ENCODE measurements at regions not wholly inside any gene's neighbourhood (a gene's known extent, or its start where the extent isn't known, plus 50 kb on each side); places are given as distances from the start of the nearest gene placed in this dataset.

DNA sequence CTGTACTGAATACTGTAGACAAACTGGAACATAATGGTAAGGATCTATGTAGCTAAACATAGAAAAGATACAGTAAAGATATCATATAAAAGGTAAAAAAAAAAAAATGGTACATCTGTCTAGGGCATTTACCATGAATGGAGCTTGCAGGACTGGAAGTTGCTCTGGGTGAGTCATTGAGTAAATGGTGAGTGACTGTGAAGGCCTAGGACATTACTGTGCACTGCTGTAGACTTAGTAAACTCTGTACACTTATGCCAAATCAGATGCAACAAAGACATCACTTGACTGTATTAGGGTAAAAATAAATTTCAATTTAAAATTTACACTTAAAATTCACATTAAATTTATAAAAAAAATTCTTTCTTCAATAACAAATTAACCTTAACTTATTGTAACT, 281.3 kb upstream of the LMCD1 start:
- H3K9ac ChIP-seq (ENCODE audit: low read depth in 1 of 2, low read length in 2 of 2) = no peak overlapping the region
- DNase-seq (ENCODE audit: low spot score) = no peak
- no peak overlapping the region for H3K4me3 ChIP-seq (ENCODE audit: low read depth in 1 of 3, low read length in 3 of 3)
- no peak for TF ChIP-seq YY1 (IDR thresholded peaks at IDR 0.05)
- TF ChIP-seq EGR1 (IDR thresholded peaks at IDR 0.05; ENCODE audit: low read depth in 2 of 2) = no peak
- TF ChIP-seq, protein P1, sequence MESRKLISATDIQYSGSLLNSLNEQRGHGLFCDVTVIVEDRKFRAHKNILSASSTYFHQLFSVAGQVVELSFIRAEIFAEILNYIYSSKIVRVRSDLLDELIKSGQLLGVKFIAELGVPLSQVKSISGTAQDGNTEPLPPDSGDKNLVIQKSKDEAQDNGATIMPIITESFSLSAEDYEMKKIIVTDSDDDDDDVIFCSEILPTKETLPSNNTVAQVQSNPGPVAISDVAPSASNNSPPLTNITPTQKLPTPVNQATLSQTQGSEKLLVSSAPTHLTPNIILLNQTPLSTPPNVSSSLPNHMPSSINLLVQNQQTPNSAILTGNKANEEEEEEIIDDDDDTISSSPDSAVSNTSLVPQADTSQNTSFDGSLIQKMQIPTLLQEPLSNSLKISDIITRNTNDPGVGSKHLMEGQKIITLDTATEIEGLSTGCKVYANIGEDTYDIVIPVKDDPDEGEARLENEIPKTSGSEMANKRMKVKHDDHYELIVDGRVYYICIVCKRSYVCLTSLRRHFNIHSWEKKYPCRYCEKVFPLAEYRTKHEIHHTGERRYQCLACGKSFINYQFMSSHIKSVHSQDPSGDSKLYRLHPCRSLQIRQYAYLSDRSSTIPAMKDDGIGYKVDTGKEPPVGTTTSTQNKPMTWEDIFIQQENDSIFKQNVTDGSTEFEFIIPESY (IDR thresholded peaks at IDR 0.05) = no peak
- TF ChIP-seq RAD21 (IDR thresholded peaks at IDR 0.05) = no peak
- TF ChIP-seq HNF4A (conservative IDR thresholded peaks at IDR 0.05) = no peak
- no peak for TF ChIP-seq NR2F2 (IDR thresholded peaks at IDR 0.05)
- TF ChIP-seq FOXA2 (IDR thresholded peaks at IDR 0.05) = no peak
- TF ChIP-seq, protein P2, sequence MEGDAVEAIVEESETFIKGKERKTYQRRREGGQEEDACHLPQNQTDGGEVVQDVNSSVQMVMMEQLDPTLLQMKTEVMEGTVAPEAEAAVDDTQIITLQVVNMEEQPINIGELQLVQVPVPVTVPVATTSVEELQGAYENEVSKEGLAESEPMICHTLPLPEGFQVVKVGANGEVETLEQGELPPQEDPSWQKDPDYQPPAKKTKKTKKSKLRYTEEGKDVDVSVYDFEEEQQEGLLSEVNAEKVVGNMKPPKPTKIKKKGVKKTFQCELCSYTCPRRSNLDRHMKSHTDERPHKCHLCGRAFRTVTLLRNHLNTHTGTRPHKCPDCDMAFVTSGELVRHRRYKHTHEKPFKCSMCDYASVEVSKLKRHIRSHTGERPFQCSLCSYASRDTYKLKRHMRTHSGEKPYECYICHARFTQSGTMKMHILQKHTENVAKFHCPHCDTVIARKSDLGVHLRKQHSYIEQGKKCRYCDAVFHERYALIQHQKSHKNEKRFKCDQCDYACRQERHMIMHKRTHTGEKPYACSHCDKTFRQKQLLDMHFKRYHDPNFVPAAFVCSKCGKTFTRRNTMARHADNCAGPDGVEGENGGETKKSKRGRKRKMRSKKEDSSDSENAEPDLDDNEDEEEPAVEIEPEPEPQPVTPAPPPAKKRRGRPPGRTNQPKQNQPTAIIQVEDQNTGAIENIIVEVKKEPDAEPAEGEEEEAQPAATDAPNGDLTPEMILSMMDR (IDR thresholded peaks at IDR 0.05; ENCODE audit: low read depth, low read length, missing input control) = no peak
- TF ChIP-seq SP1 (IDR thresholded peaks at IDR 0.05) = no peak
- TF ChIP-seq, protein P3, sequence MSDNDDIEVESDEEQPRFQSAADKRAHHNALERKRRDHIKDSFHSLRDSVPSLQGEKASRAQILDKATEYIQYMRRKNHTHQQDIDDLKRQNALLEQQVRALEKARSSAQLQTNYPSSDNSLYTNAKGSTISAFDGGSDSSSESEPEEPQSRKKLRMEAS (IDR thresholded peaks at IDR 0.05) = no peak
- no peak for TF ChIP-seq HNF4G (IDR thresholded peaks at IDR 0.05)
- no peak for TF ChIP-seq TAF1 (conservative IDR thresholded peaks at IDR 0.05)
- TF ChIP-seq GABPA (IDR thresholded peaks at IDR 0.05 in 1 of 2, conservative IDR thresholded peaks at IDR 0.05 in 1 of 2) = no peak
- no peak for TF ChIP-seq RXRA (IDR thresholded peaks at IDR 0.05)
- TF ChIP-seq, protein P4, sequence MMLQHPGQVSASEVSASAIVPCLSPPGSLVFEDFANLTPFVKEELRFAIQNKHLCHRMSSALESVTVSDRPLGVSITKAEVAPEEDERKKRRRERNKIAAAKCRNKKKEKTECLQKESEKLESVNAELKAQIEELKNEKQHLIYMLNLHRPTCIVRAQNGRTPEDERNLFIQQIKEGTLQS (IDR thresholded peaks at IDR 0.05) = no peak
- TF ChIP-seq FOXA1 (IDR thresholded peaks at IDR 0.05) = no peak
- TF ChIP-seq, protein P5, sequence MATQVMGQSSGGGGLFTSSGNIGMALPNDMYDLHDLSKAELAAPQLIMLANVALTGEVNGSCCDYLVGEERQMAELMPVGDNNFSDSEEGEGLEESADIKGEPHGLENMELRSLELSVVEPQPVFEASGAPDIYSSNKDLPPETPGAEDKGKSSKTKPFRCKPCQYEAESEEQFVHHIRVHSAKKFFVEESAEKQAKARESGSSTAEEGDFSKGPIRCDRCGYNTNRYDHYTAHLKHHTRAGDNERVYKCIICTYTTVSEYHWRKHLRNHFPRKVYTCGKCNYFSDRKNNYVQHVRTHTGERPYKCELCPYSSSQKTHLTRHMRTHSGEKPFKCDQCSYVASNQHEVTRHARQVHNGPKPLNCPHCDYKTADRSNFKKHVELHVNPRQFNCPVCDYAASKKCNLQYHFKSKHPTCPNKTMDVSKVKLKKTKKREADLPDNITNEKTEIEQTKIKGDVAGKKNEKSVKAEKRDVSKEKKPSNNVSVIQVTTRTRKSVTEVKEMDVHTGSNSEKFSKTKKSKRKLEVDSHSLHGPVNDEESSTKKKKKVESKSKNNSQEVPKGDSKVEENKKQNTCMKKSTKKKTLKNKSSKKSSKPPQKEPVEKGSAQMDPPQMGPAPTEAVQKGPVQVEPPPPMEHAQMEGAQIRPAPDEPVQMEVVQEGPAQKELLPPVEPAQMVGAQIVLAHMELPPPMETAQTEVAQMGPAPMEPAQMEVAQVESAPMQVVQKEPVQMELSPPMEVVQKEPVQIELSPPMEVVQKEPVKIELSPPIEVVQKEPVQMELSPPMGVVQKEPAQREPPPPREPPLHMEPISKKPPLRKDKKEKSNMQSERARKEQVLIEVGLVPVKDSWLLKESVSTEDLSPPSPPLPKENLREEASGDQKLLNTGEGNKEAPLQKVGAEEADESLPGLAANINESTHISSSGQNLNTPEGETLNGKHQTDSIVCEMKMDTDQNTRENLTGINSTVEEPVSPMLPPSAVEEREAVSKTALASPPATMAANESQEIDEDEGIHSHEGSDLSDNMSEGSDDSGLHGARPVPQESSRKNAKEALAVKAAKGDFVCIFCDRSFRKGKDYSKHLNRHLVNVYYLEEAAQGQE (IDR thresholded peaks at IDR 0.05) = no peak
- no peaks in the 10 kb centered on the region for H3K4me1 ChIP-seq (ENCODE audit: control insufficient read depth in 4 of 4, insufficient read depth in 4 of 4, low read length in 3 of 4)
- no peaks in the 10 kb centered on the region for H3K27me3 ChIP-seq (ENCODE audit: control insufficient read depth in 4 of 4, insufficient read depth in 4 of 4, low read length in 3 of 4)
- no peak overlapping the region for H3K27ac ChIP-seq (ENCODE audit: low read depth in 1 of 2, low read length in 2 of 2)
- no peaks in the 10 kb centered on the region for H3K9me3 ChIP-seq (ENCODE audit: control insufficient read depth in 4 of 4, low read length in 3 of 4)
- no peaks in the 10 kb centered on the region for H3K36me3 ChIP-seq (ENCODE audit: control insufficient read depth in 4 of 4, insufficient read depth in 3 of 4, low read depth in 1 of 4, low read length in 3 of 4)

DNA sequence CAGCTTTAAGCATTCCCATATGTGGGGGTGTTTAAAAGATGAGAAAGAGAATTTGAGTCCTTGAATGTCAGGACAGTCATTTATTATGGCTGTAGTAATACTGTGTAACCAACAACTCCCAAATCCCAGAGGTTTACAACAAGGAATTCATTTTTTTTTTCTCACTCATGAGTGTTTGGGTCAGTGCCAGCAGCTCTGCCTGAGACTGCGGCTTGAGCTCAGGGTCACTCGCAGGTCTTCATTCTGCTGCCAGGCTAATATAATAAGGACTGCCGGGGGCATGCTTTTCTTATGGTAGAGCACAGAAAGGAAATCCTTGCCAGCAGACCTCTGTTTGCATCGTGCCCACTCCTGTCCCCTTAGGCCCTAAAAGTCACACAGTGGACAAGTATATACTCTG, 277.9 kb upstream of the LMCD1 start:
- no peak overlapping the region for H3K27ac ChIP-seq (ENCODE audit: low read depth in 1 of 2, low read length in 2 of 2)
- H3K4me3 ChIP-seq (ENCODE audit: low read depth in 1 of 3, low read length in 3 of 3) = no peak overlapping the region
- H3K9ac ChIP-seq (ENCODE audit: low read depth in 1 of 2, low read length in 2 of 2) = no peak overlapping the region
- no peak for DNase-seq (ENCODE audit: low spot score)
- 73% methylated on average over 4 of the region's 4 CpGs for WGBS
- no peaks in the 10 kb centered on the region for H3K27me3 ChIP-seq (ENCODE audit: control insufficient read depth in 4 of 4, insufficient read depth in 4 of 4, low read length in 3 of 4)
- H3K36me3 ChIP-seq (ENCODE audit: control insufficient read depth in 4 of 4, insufficient read depth in 3 of 4, low read depth in 1 of 4, low read length in 3 of 4) = no peaks in the 10 kb centered on the region
- H3K4me1 ChIP-seq (ENCODE audit: control insufficient read depth in 4 of 4, insufficient read depth in 4 of 4, low read length in 3 of 4) = no peaks in the 10 kb centered on the region
- no peaks in the 10 kb centered on the region for H3K9me3 ChIP-seq (ENCODE audit: control insufficient read depth in 4 of 4, low read length in 3 of 4)
- TF ChIP-seq GABPA (IDR thresholded peaks at IDR 0.05 in 1 of 2, conservative IDR thresholded peaks at IDR 0.05 in 1 of 2) = no peak
- TF ChIP-seq RAD21 (IDR thresholded peaks at IDR 0.05) = no peak
- TF ChIP-seq, protein P5 (IDR thresholded peaks at IDR 0.05) = no peak
- no peak for TF ChIP-seq YY1 (IDR thresholded peaks at IDR 0.05)
- no peak for TF ChIP-seq HNF4G (IDR thresholded peaks at IDR 0.05)
- TF ChIP-seq HNF4A (conservative IDR thresholded peaks at IDR 0.05) = no peak
- TF ChIP-seq TAF1 (conservative IDR thresholded peaks at IDR 0.05) = no peak
- TF ChIP-seq EGR1 (IDR thresholded peaks at IDR 0.05; ENCODE audit: low read depth in 2 of 2) = no peak
- TF ChIP-seq FOXA1 (IDR thresholded peaks at IDR 0.05) = no peak
- TF ChIP-seq, protein P3 (IDR thresholded peaks at IDR 0.05) = no peak
- TF ChIP-seq FOXA2 (IDR thresholded peaks at IDR 0.05) = no peak
- TF ChIP-seq, protein P4 (IDR thresholded peaks at IDR 0.05) = no peak
